HCT116 (cell line): ENCODE measurements at regions not wholly inside any gene's neighbourhood (a gene's known extent, or its start where the extent isn't known, plus 50 kb on each side); places are given as distances from the start of the nearest gene placed in this dataset.

ENCODE experiments used
- ATAC-seq: fragments of 200-7000 bp; cut with Tn5 transposase; 2 replicates; pipeline ENCODE4 v1.9.1; 2020; ENCODE audit warnings: mild to moderate bottlenecking, moderate library complexity
- BruUV-seq: library from RNA; stranded (reverse); fragments of 400-500 nt; replicated peaks from 2 replicates; lab custom pipeline; 2021; lab: Mats Ljungman, UMichigan
- CTCF ChIA-PET: fragments of 300-600 bp; sonication (Branson Sonifier 250); formaldehyde crosslinking; loops from one replicate; lab custom pipeline; 2021; ENCODE audit warnings: antibody characterized with exemption; lab: Charles Lee
- POLR2A ChIA-PET: fragments of 300-600, 350-600 bp; sonication (Branson Sonifier 250); formaldehyde crosslinking; loops from one replicate; lab custom pipeline; 2021; ENCODE audit warnings: antibody characterized with exemption; lab: Charles Lee
- RAD21 ChIA-PET, 2 experiments: fragments of 300-600 bp; sonication (Branson Sonifier 250); formaldehyde crosslinking; loops; one replicate each; lab custom pipeline; 2023; ENCODE audit warnings: low total read pairs in 2 of 2; ENCODE audit not compliant: uncharacterized antibody in 2 of 2, unreplicated experiment in 2 of 2, low non-redundant PET in 1 of 2; lab: Charles Lee
- DNase-seq: peaks from one replicate; pipeline ENCODE4 v3.0.0-alpha.2; 2010; ENCODE audit warnings: low read depth, low spot score
- H2AFZ ChIP-seq: fragments of 200-600 bp; shearing (Covaris generic), sonication (generic); 2 replicates; pipeline ENCODE4 v1.6.1; 2017; ENCODE audit warnings: low read depth, mixed run types, mixed read lengths, antibody characterized with exemption, low read length; ENCODE audit not compliant: poor library complexity, severe bottlenecking
- H3K27ac ChIP-seq: 2 replicates; pipeline ENCODE4 v1.5.1; 2012; ENCODE audit warnings: low read depth, low read length
- H3K27me3 ChIP-seq: fragments of 200-600 bp; sonication (generic); 2 replicates; pipeline ENCODE4 v1.6.1; 2016; ENCODE audit warnings: mixed run types, low read length, mixed read lengths; ENCODE audit not compliant: insufficient read depth
- H3K36me3 ChIP-seq, 2 experiments: fragments of 200-500 bp in 1 of 2; fragments of 200-600 bp in 1 of 2; sonication (Bioruptor generic) in 1 of 2; sonication (generic) in 1 of 2; 2 replicates each; pipeline versions ENCODE4 v1.5.1 to v1.6.1; 2014 to 2016; ENCODE audit warnings: low read length in 2 of 2, inconsistent platforms in 1 of 2, mixed read lengths in 1 of 2, mixed run types in 1 of 2; ENCODE audit not compliant: insufficient read depth in 2 of 2, control insufficient read depth in 1 of 2
- H3K4me1 ChIP-seq, 2 experiments: fragments of 200-600 bp in 1 of 2; sonication (generic) in 1 of 2; 2 replicates each; pipeline versions ENCODE4 v1.5.1 to v1.6.1; 2012 to 2017; ENCODE audit warnings: low read length in 2 of 2, inconsistent platforms in 1 of 2, mild to moderate bottlenecking in 1 of 2, mixed read lengths in 1 of 2, mixed run types in 1 of 2, moderate library complexity in 1 of 2; ENCODE audit not compliant: insufficient read depth in 2 of 2, control insufficient read depth in 1 of 2
- H3K4me2 ChIP-seq: fragments of 200-600 bp; sonication (generic); 2 replicates; pipeline ENCODE4 v1.6.1; 2017; ENCODE audit warnings: mixed run types, low read length, mixed read lengths
- H3K4me3 ChIP-seq, 2 experiments: fragments of 200-600 bp in 1 of 2; sonication (generic) in 1 of 2; replicated peaks in 1 of 2; 2 replicates each; pipeline ENCODE4 v1.5.1; 2011 to 2016; ENCODE audit warnings: low read length in 2 of 2, control low read depth in 1 of 2, low read depth in 1 of 2, mild to moderate bottlenecking in 1 of 2, mixed read lengths in 1 of 2, mixed run types in 1 of 2
- H3K79me2 ChIP-seq: fragments of 200-600 bp; sonication (generic); 2 replicates; pipeline ENCODE4 v1.6.1; 2017; ENCODE audit warnings: mild to moderate bottlenecking, mixed run types, low read length, moderate library complexity, mixed read lengths; ENCODE audit not compliant: insufficient read depth
- H3K9ac ChIP-seq: fragments of 200-600 bp; sonication (generic); 2 replicates; pipeline ENCODE4 v1.6.1; 2016; ENCODE audit warnings: low read length, mixed read lengths
- H3K9me2 ChIP-seq: fragments of 200-600 bp; sonication (generic), shearing (Covaris generic); 2 replicates; pipeline ENCODE4 v1.6.1; 2017; ENCODE audit warnings: mixed run types, mild to moderate bottlenecking, moderate library complexity; ENCODE audit not compliant: insufficient read depth
- H3K9me3 ChIP-seq, 2 experiments: fragments of 200-500 bp in 1 of 2; fragments of 200-600 bp in 1 of 2; sonication (Bioruptor generic) in 1 of 2; sonication (generic) in 1 of 2; 2 replicates each; pipeline ENCODE4 v1.6.1; 2014 to 2017; ENCODE audit warnings: low read length in 2 of 2, mixed read lengths in 2 of 2, inconsistent platforms in 1 of 2, low read depth in 1 of 2, mild to moderate bottlenecking in 1 of 2, mixed run types in 1 of 2, moderate library complexity in 1 of 2; ENCODE audit not compliant: control insufficient read depth in 1 of 2, insufficient read depth in 1 of 2
- H4K20me1 ChIP-seq: fragments of 200-600 bp; sonication (generic), shearing (Covaris generic); 2 replicates; pipeline ENCODE4 v1.6.1; 2017; ENCODE audit warnings: mixed run types, mild to moderate bottlenecking, moderate library complexity; ENCODE audit not compliant: insufficient read depth
- CBX3 ChIP-seq: IDR thresholded peaks from 2 replicates; pipeline ENCODE4 v1.6.1; 2012; ENCODE audit warnings: low read depth
- CEBPB ChIP-seq: IDR thresholded peaks from 2 replicates; pipeline ENCODE4 v1.6.1; 2012; ENCODE audit warnings: low read depth
- EGR1 ChIP-seq: IDR thresholded peaks from 2 replicates; pipeline ENCODE4 v1.6.1; 2012; ENCODE audit warnings: low read depth
- ELF1 ChIP-seq: IDR thresholded peaks from 2 replicates; pipeline ENCODE4 v1.6.1; 2012; ENCODE audit warnings: low read depth, borderline replicate concordance
- JUND ChIP-seq: IDR thresholded peaks from 2 replicates; pipeline ENCODE4 v1.6.1; 2012
- POLR2A ChIP-seq: IDR thresholded peaks from 2 replicates; pipeline ENCODE4 v1.7.0; 2011; ENCODE audit warnings: borderline replicate concordance; ENCODE audit not compliant: insufficient read depth, insufficient read length; ENCODE audit errors: extremely low read depth
- POLR2AphosphoS5 ChIP-seq: IDR thresholded peaks from 2 replicates; pipeline ENCODE4 v1.6.1; 2011; ENCODE audit warnings: mild to moderate bottlenecking, low read depth, low read length, moderate library complexity
- SIN3A ChIP-seq: IDR thresholded peaks from 2 replicates; pipeline ENCODE4 v1.6.1; 2012; ENCODE audit warnings: low read depth
- SP1 ChIP-seq: IDR thresholded peaks from 2 replicates; pipeline ENCODE4 v1.6.1; 2012; ENCODE audit warnings: low read depth
- YY1 ChIP-seq: IDR thresholded peaks from 2 replicates; pipeline ENCODE4 v1.6.1; 2011; ENCODE audit warnings: low read length, low read depth, moderate library complexity, mild to moderate bottlenecking; ENCODE audit not compliant: insufficient replicate concordance; ENCODE audit errors: extremely low read depth
- ZFX ChIP-seq: fragments of 450-650 bp; IDR thresholded peaks from 2 replicates; pipeline ENCODE4 v1.6.1; 2017
- ZNF274 ChIP-seq: fragments of 200-500 bp; sonication (Bioruptor generic); IDR thresholded peaks from 2 replicates; pipeline ENCODE4 v1.6.1; 2014; ENCODE audit warnings: mild to moderate bottlenecking, low read depth, low read length, inconsistent platforms
- intact Hi-C: fragments of 100-400 bp; cut with micrococcal nuclease; formaldehyde crosslinking; loops from 2 replicates; pipeline ENCODE4 v1.10.0; 2022
- TF ChIP-seq, protein P1 (sequence below): IDR thresholded peaks from 2 replicates; pipeline ENCODE4 v1.6.1; 2012
- TF ChIP-seq, protein P2 (sequence below): IDR thresholded peaks from 2 replicates; pipeline ENCODE4 v1.6.1; 2012
- TF ChIP-seq, protein P3 (sequence below): IDR thresholded peaks from 2 replicates; pipeline ENCODE4 v1.6.1; 2012; ENCODE audit warnings: low read depth

DNA sequence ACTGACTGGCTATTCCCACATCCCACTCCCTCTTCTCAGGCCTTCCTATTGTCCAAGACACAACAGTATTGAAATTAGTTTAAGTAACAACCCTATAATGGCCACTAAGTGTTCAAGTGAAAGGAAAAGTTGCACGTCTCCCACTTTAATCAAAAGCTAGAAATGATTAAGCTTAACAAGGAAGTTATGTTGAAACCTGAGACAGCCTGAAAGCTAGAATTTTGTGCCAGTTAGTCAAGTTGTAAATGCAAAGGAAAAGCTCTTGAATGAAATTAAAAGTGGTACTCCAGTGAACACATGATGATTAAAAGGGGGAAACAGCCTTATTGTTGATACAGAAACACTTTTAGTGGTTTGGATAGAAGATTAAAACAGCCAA is 332.7 kb downstream of the CASP12 start:
- Histone ChIP-seq H3K27ac (no peak overlapping the region), H3K79me2 (no peaks in the 10 kb centered on the region), H3K9me3 (no peaks in the 10 kb centered on the region)
- ChIA-PET CTCF (no interaction called here), RAD21 (no interaction called here)
- TF ChIP-seq CBX3, result no peak
- TF ChIP-seq, protein P1, sequence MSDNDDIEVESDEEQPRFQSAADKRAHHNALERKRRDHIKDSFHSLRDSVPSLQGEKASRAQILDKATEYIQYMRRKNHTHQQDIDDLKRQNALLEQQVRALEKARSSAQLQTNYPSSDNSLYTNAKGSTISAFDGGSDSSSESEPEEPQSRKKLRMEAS, result no peak
- no peak for TF ChIP-seq SP1
- no peak for TF ChIP-seq SIN3A
- TF ChIP-seq POLR2AphosphoS5, result no peak
- TF ChIP-seq JUND, result no peak
- TF ChIP-seq, protein P2, sequence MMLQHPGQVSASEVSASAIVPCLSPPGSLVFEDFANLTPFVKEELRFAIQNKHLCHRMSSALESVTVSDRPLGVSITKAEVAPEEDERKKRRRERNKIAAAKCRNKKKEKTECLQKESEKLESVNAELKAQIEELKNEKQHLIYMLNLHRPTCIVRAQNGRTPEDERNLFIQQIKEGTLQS, result no peak
- TF ChIP-seq ZNF274, result no peak
- no peak for TF ChIP-seq ZFX
- TF ChIP-seq EGR1, result no peak
- TF ChIP-seq, all 23 proteins: peak for 0
- Histone ChIP-seq H3K9me2 (no peaks in the 10 kb centered on the region), H3K27me3 (no peaks in the 10 kb centered on the region), H2AFZ (peak overlapping the region; percentile 54), H3K4me2 (no peak overlapping the region), H4K20me1 (no peaks in the 10 kb centered on the region), H3K36me3 (no peaks in the 10 kb centered on the region), H3K4me3 (no peak overlapping the region), H3K4me1 (peaks cover 0 to 8% of the 10 kb centered on the region in 2 experiments; a peak in 1 of 4 replicates), H3K9ac (no peak overlapping the region)
- POLR2A ChIA-PET, result no interaction called here
- no TSS peak for BruUV-seq
- intact Hi-C loops, result no loop called here
- ATAC-seq, result no peak
- no peak for DNase-seq

DNA sequence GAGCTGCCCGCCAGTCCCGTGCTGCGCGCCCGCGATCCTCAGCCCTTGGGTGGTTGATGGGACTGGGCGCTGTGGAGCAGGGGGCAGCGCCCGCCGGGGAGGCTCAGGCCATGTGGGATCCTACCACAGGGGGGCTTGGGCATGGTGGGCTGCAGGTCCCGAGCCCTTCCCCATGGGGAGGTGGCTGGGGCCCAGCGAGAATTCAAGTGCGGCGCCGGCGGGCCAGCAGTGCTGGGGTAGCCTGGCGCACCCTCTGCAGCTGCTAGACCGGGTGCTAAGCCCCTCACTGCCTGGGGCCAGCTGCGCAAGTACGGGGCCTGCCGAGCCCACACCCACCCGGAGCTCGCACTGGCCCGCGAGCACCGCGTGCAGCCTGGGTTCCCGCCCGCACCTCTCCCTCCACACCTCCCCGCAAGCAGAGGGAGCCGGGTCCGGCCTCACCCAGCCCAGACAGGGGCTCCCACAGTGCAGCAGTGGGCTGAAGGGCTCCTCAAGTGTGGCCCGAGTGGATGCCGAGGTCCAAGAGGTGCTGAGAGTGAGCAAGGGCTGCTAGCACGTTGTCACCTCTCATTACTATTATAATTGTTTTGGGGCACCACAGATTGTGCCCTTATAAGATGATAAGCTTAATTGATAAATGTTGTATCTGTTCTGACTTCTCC is 333.2 kb downstream of the CASP12 start:
- no peaks in the 10 kb centered on the region for H3K36me3 ChIP-seq
- H3K9me2 ChIP-seq, result no peaks in the 10 kb centered on the region
- no peaks in the 10 kb centered on the region for H3K79me2 ChIP-seq
- H4K20me1 ChIP-seq, result no peaks in the 10 kb centered on the region
- no peak overlapping the region for H2AFZ ChIP-seq
- BruUV-seq, result no TSS peak
- no peak overlapping the region for H3K9ac ChIP-seq
- no peak overlapping the region for H3K4me2 ChIP-seq
- H3K4me1 ChIP-seq, result peaks cover 0 to 3% of the 10 kb centered on the region in 2 experiments; a peak in 1 of 4 replicates
- RAD21 ChIA-PET, result no interaction called here
- no peaks in the 10 kb centered on the region for H3K27me3 ChIP-seq
- intact Hi-C loops, result no loop called here
- no peak overlapping the region for H3K27ac ChIP-seq
- no peaks in the 10 kb centered on the region for H3K9me3 ChIP-seq
- no peak overlapping the region for H3K4me3 ChIP-seq
- DNase-seq, result no peak
- no peak for ATAC-seq
- POLR2A ChIA-PET, result no interaction called here
- CTCF ChIA-PET, result no interaction called here
- TF ChIP-seq SP1 (no peak), ZFX (no peak), YY1 (no peak), ELF1 (no peak), CBX3 (no peak), POLR2A (no peak), CEBPB (no peak), SIN3A (no peak)
- TF ChIP-seq, protein P1, result no peak
- TF ChIP-seq, protein P3, sequence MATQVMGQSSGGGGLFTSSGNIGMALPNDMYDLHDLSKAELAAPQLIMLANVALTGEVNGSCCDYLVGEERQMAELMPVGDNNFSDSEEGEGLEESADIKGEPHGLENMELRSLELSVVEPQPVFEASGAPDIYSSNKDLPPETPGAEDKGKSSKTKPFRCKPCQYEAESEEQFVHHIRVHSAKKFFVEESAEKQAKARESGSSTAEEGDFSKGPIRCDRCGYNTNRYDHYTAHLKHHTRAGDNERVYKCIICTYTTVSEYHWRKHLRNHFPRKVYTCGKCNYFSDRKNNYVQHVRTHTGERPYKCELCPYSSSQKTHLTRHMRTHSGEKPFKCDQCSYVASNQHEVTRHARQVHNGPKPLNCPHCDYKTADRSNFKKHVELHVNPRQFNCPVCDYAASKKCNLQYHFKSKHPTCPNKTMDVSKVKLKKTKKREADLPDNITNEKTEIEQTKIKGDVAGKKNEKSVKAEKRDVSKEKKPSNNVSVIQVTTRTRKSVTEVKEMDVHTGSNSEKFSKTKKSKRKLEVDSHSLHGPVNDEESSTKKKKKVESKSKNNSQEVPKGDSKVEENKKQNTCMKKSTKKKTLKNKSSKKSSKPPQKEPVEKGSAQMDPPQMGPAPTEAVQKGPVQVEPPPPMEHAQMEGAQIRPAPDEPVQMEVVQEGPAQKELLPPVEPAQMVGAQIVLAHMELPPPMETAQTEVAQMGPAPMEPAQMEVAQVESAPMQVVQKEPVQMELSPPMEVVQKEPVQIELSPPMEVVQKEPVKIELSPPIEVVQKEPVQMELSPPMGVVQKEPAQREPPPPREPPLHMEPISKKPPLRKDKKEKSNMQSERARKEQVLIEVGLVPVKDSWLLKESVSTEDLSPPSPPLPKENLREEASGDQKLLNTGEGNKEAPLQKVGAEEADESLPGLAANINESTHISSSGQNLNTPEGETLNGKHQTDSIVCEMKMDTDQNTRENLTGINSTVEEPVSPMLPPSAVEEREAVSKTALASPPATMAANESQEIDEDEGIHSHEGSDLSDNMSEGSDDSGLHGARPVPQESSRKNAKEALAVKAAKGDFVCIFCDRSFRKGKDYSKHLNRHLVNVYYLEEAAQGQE, result no peak
